ENCODE measurements at regions not wholly inside any gene's neighbourhood (a gene's known extent, or its start where the extent isn't known, plus 50 kb on each side); places are given as distances from the start of the nearest gene placed in this dataset.

DNA sequence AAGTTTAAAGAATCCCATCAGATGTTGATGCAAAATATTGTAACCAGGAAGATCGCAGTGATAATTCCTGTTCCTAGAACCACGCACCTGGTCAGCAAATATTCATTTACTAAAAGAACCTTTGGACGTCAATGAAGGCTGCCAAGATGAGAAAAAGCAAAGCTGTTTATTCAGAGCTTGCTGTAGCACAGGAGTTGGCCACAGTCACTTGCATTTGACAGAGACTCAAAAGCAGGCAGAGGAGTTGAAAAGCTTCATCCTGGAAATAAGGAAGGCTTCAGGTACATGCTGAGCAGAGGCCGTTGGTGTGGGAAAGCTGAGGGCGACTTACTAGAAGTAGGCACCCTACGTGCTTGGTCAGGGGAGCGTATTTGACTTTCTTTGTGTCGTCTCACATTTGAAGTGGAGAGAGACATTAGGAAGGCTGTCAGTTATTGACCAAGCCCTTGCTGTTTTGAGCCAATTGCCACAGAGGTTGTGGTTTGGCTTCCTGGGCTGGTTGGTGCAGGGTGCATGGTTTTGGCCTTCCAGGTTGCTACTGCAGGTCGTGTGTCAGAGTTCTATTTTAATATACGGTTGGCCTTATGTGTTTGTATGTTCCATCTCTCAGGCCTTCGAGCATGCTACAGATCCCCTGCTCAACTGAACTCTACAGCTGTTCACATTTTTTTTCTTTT, 289.6 kb downstream of the METTL4 start:
- H3K27ac Mint-ChIP-seq = no peak overlapping the region
- TF ChIP-seq, protein P1, sequence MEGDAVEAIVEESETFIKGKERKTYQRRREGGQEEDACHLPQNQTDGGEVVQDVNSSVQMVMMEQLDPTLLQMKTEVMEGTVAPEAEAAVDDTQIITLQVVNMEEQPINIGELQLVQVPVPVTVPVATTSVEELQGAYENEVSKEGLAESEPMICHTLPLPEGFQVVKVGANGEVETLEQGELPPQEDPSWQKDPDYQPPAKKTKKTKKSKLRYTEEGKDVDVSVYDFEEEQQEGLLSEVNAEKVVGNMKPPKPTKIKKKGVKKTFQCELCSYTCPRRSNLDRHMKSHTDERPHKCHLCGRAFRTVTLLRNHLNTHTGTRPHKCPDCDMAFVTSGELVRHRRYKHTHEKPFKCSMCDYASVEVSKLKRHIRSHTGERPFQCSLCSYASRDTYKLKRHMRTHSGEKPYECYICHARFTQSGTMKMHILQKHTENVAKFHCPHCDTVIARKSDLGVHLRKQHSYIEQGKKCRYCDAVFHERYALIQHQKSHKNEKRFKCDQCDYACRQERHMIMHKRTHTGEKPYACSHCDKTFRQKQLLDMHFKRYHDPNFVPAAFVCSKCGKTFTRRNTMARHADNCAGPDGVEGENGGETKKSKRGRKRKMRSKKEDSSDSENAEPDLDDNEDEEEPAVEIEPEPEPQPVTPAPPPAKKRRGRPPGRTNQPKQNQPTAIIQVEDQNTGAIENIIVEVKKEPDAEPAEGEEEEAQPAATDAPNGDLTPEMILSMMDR (IDR thresholded peaks at IDR 0.05; ENCODE audit: unreplicated experiment in 3 of 3) = no peak
- H3K27me3 Mint-ChIP-seq (ENCODE audit: low read depth) = no peaks in the 10 kb centered on the region
- no peaks in the 10 kb centered on the region for H3K4me1 Mint-ChIP-seq
- no peak overlapping the region for H3K4me3 Mint-ChIP-seq
- no peaks in the 10 kb centered on the region for H3K36me3 Mint-ChIP-seq (ENCODE audit: low read depth)
- H3K9me3 Mint-ChIP-seq = no peaks in the 10 kb centered on the region

DNA sequence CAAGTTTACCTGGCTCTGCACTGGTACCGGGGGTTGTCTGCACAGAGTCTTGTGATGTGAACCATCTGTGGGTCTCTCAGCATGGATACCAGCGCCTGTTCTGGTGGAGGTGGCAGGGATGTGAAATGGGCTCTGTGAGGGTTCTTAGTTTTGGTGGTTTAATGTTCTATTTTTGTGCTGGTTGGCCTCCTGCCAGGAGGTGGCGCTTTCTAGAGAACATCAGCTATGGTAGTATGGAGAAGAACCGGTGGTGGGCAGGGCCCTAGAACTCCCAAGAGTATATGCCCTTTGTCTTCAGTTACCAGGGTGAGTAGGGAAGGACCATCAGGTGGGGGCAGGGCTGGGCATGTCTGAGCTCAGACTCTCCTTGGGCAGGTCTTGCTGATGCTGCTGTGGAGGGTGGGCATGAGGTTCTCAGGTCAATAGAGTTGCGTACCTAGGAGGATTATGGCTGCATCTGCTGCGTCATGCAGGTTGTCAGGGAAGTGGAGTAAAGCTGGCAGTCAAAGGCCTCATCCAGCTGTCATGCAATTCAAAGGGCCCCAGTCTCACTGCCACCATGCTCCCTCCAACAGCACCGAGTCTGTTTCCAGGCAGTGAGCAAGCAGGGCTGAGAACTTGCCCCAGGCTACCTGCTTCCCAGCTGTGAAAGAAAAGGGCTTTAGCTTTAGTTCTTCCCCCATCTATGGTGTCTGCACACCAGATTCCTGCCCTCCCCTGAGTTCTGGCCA, 278.0 kb downstream of the METTL4 start:
- Mint-ChIP-seq H3K9me3 (no peaks in the 10 kb centered on the region), H3K4me1 (no peaks in the 10 kb centered on the region), H3K27me3 (ENCODE audit: low read depth) (peaks cover 5% of the 10 kb centered on the region), H3K36me3 (ENCODE audit: low read depth) (no peaks in the 10 kb centered on the region), H3K27ac (no peak overlapping the region), H3K4me3 (no peak overlapping the region)
- TF ChIP-seq, protein P1 (IDR thresholded peaks at IDR 0.05; ENCODE audit: unreplicated experiment in 3 of 3) = no peak

DNA sequence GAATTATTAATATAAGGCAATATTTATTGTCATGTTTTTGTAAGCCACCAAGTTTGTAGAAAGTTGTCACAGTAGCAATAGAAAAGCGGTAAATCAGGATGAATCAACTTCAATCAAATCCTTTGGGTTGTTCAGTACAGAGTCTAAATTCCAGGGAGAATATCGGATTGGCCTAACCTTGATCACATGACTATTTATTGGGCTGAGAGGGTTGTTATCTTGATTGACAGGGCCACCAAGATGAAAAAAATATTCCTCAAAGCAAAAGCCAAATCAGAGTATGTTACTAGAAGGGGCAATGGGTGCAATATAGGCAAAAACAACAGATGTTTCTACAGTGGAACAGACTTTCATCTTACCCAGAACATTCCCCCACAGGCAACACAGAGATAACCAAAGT, 270.0 kb downstream of the METTL4 start:
- Mint-ChIP-seq H3K9me3 (no peaks in the 10 kb centered on the region), H3K27ac (no peak overlapping the region), H3K27me3 (ENCODE audit: low read depth) (no peaks in the 10 kb centered on the region), H3K36me3 (ENCODE audit: low read depth) (no peaks in the 10 kb centered on the region), H3K4me1 (no peaks in the 10 kb centered on the region), H3K4me3 (no peak overlapping the region)
- TF ChIP-seq, protein P1 (IDR thresholded peaks at IDR 0.05; ENCODE audit: unreplicated experiment in 3 of 3) = no peak

DNA sequence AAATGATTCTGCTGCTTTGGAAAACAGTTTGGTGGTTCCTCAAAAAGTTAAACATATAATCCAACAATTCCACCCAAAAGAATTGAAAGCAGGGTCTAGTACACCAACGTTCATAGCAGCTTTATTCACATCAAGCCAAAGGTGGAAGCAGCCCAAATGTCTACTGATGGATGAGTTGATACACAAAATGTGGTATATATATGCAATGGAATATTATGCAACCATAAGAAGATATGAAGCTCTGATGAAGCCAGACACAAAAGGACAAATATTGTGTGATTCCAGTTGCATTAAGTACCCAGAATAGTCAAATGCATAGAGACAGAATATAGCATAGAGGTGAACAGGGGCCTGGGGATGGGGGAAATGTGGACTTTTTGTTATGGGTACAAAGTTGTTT, 269.3 kb downstream of the METTL4 start:
- H3K4me3 Mint-ChIP-seq = no peak overlapping the region
- H3K27ac Mint-ChIP-seq = no peak overlapping the region
- H3K36me3 Mint-ChIP-seq (ENCODE audit: low read depth) = no peaks in the 10 kb centered on the region
- no peaks in the 10 kb centered on the region for H3K4me1 Mint-ChIP-seq
- no peaks in the 10 kb centered on the region for H3K9me3 Mint-ChIP-seq
- no peaks in the 10 kb centered on the region for H3K27me3 Mint-ChIP-seq (ENCODE audit: low read depth)
- TF ChIP-seq, protein P1 (IDR thresholded peaks at IDR 0.05; ENCODE audit: unreplicated experiment in 3 of 3) = no peak

DNA sequence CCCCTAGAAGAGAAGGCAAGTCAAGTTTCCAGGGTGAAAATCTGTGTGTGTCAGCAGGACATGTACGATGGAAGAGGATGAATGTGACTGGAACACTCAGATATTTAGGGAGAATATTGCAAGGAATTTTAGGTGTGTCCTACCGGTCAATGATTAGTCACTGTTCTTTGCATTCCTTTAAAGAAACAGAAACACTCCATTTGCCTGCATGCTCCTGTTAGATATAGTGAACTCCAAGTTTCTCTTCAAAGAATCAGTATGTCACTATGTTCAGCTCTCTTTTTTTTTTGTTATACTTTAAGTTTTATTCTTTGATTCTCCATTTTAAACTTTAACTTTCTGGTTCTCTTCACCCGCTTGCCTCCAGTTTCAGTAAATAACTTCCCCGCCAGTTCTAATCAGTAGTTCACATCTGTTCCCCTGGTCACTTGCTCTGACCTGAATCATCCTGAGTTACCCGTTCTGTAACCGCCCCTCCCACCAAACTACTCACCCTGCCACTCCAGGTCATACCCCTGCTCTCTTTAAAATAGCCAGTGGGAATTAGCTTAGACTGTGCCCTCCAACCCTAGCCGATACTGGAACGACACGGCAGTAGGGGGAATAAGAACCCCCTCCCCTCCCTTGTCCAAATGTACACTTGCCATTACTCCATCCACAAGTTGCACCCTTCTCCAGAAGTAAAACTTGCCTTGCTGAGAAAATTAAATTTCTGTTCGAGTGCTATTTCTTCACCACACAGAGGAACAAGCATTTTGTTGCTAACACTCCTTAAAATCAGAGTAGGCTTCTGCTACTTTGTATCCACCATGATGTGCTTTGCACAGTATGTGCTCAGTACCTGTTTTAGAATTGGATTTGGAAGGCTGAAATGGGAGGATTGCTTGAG, 268.4 kb downstream of the METTL4 start:
- H3K36me3 Mint-ChIP-seq (ENCODE audit: low read depth) = no peaks in the 10 kb centered on the region
- H3K27ac Mint-ChIP-seq = no peak overlapping the region
- no peaks in the 10 kb centered on the region for H3K9me3 Mint-ChIP-seq
- TF ChIP-seq, protein P1 (IDR thresholded peaks at IDR 0.05; ENCODE audit: unreplicated experiment in 3 of 3) = no peak
- H3K4me1 Mint-ChIP-seq = no peaks in the 10 kb centered on the region
- H3K27me3 Mint-ChIP-seq (ENCODE audit: low read depth) = no peaks in the 10 kb centered on the region
- H3K4me3 Mint-ChIP-seq = no peak overlapping the region

All from nephron (organoid).